ENCODE measurements at regions not wholly inside any gene's neighbourhood (a gene's known extent, or its start where the extent isn't known, plus 50 kb on each side); places are given as distances from the start of the nearest gene placed in this dataset.

DNA sequence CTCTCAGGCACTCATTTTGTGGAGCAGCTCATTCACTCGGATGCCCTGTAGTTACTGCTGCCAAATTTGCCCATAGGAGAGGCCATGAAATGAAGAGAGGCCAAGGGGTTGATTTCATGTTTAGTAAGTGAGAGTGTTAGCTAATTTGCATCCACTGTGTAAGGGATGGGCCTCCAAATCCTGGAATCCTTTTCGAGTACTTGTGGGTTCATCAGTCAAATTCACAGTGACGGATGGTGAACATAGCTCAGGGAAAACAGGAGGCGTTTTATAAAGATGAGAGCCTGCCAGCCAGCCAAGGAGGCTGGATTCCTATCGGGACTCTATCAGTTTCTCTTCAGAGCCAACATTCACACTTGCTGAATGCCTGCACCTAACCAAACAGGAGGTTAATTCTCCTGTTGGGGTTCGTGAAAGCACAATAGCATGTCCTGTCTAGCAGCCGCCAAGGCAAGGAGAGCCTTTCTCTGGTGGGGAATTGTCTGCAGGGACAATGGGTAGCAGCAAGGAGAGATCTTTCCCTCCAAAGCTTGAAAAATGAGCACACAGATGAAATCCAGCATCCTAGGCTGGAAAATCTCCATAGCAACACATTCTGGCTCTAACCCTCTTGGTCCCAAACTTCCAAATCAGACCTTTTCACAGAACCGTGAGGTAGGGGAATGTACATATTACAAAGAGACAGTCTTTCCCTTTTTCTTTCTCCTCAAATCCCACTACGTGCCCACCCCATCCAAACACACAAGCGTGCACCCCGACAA is 231.4 kb upstream of the ECI2 start:
- no peak for TF ChIP-seq EZH2phosphoT487 (IDR thresholded peaks at IDR 0.05; ENCODE audit: low read depth)
- TF ChIP-seq, protein P1, sequence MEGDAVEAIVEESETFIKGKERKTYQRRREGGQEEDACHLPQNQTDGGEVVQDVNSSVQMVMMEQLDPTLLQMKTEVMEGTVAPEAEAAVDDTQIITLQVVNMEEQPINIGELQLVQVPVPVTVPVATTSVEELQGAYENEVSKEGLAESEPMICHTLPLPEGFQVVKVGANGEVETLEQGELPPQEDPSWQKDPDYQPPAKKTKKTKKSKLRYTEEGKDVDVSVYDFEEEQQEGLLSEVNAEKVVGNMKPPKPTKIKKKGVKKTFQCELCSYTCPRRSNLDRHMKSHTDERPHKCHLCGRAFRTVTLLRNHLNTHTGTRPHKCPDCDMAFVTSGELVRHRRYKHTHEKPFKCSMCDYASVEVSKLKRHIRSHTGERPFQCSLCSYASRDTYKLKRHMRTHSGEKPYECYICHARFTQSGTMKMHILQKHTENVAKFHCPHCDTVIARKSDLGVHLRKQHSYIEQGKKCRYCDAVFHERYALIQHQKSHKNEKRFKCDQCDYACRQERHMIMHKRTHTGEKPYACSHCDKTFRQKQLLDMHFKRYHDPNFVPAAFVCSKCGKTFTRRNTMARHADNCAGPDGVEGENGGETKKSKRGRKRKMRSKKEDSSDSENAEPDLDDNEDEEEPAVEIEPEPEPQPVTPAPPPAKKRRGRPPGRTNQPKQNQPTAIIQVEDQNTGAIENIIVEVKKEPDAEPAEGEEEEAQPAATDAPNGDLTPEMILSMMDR (IDR thresholded peaks at IDR 0.05; ENCODE audit: low read depth, low read length): no peak
- Histone ChIP-seq H2AFZ (ENCODE audit: low read depth, low read length) (no peak overlapping the region), H3K36me3 (replicated peaks; ENCODE audit: low read depth, low read length) (no peaks in the 10 kb centered on the region), H3K4me1 (ENCODE audit: low read length) (peaks cover 14% of the 10 kb centered on the region), H3K9ac (ENCODE audit: low read length) (no peak overlapping the region), H3K9me3 (ENCODE audit: insufficient read depth, low read length) (no peaks in the 10 kb centered on the region), H3K27ac (ENCODE audit: low read length) (no peak overlapping the region), H3K4me2 (ENCODE audit: low read length) (no peak overlapping the region), H3K4me3 (ENCODE audit: low read length) (no peak overlapping the region), H4K20me1 (ENCODE audit: insufficient read depth, low read length) (no peaks in the 10 kb centered on the region), H3K79me2 (ENCODE audit: low read length) (no peaks in the 10 kb centered on the region), H3K27me3 (ENCODE audit: low read depth, low read length) (no peaks in the 10 kb centered on the region)

DNA sequence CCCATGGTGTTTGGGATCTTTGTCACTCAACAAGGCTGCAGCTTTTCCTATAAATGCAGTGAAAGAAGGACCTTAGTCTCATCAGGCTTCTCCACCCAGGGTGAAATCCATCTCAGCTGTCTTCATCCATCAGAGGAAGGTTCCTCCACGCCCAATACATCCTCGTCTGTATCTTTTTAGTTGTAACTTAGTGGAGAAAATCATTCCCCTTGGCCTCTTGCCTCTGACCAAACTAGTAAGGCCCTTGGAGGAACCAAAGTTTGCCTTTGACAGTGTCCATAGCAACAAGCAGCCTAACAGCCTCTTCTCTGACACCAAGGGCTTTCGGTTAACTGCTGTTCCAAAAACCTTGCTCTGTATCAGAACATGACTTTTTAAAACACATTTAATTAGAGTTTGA is 230.3 kb upstream of the ECI2 start:
- Histone ChIP-seq H3K9ac (ENCODE audit: low read length) (no peak overlapping the region), H3K4me1 (ENCODE audit: low read length) (peaks cover 14% of the 10 kb centered on the region), H2AFZ (ENCODE audit: low read depth, low read length) (no peak overlapping the region), H3K9me3 (ENCODE audit: insufficient read depth, low read length) (no peaks in the 10 kb centered on the region), H3K27ac (ENCODE audit: low read length) (no peak overlapping the region), H3K27me3 (ENCODE audit: low read depth, low read length) (no peaks in the 10 kb centered on the region), H3K36me3 (replicated peaks; ENCODE audit: low read depth, low read length) (no peaks in the 10 kb centered on the region), H3K4me2 (ENCODE audit: low read length) (no peak overlapping the region), H3K4me3 (ENCODE audit: low read length) (no peak overlapping the region), H4K20me1 (ENCODE audit: insufficient read depth, low read length) (no peaks in the 10 kb centered on the region), H3K79me2 (ENCODE audit: low read length) (no peaks in the 10 kb centered on the region)
- TF ChIP-seq EZH2phosphoT487 (IDR thresholded peaks at IDR 0.05; ENCODE audit: low read depth): no peak
- TF ChIP-seq, protein P1 (IDR thresholded peaks at IDR 0.05; ENCODE audit: low read depth, low read length): no peak

GRCh38 chr6:4364711-4365110 is 229.3 kb upstream of the ECI2 start:
- Histone ChIP-seq H4K20me1 (ENCODE audit: insufficient read depth, low read length) (no peaks in the 10 kb centered on the region), H3K4me3 (ENCODE audit: low read length) (no peak overlapping the region), H3K4me2 (ENCODE audit: low read length) (peak overlapping the region; percentile 20), H3K79me2 (ENCODE audit: low read length) (no peaks in the 10 kb centered on the region), H3K27ac (ENCODE audit: low read length) (no peak overlapping the region), H3K36me3 (replicated peaks; ENCODE audit: low read depth, low read length) (no peaks in the 10 kb centered on the region), H2AFZ (ENCODE audit: low read depth, low read length) (no peak overlapping the region), H3K9me3 (ENCODE audit: insufficient read depth, low read length) (no peaks in the 10 kb centered on the region), H3K9ac (ENCODE audit: low read length) (no peak overlapping the region), H3K27me3 (ENCODE audit: low read depth, low read length) (no peaks in the 10 kb centered on the region), H3K4me1 (ENCODE audit: low read length) (peaks cover 19% of the 10 kb centered on the region)
- TF ChIP-seq, protein P1 (IDR thresholded peaks at IDR 0.05; ENCODE audit: low read depth, low read length): no peak
- no peak for TF ChIP-seq EZH2phosphoT487 (IDR thresholded peaks at IDR 0.05; ENCODE audit: low read depth)

DNA sequence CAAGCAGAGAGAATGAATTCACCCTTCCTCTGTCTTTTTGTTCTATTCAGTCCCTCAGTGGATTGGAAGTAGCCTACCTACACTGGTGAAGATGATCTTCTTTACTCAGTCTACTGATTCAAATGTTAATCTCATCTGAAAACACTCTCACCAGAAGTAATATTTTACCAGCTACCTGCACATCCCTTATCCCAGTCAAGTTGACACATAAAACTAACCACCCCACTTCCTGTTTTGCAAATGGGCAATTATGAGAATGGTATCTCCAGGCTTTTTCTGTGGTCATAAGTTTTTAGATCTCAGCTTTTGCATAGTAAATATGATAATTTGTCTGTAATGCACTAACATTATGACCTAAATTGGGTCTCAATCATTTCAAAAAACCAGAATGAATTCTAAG is 228.8 kb upstream of the ECI2 start:
- no peak for TF ChIP-seq EZH2phosphoT487 (IDR thresholded peaks at IDR 0.05; ENCODE audit: low read depth)
- TF ChIP-seq, protein P1 (IDR thresholded peaks at IDR 0.05; ENCODE audit: low read depth, low read length): no peak
- Histone ChIP-seq H3K9me3 (ENCODE audit: insufficient read depth, low read length) (no peaks in the 10 kb centered on the region), H3K36me3 (replicated peaks; ENCODE audit: low read depth, low read length) (no peaks in the 10 kb centered on the region), H3K4me3 (ENCODE audit: low read length) (no peak overlapping the region), H4K20me1 (ENCODE audit: insufficient read depth, low read length) (no peaks in the 10 kb centered on the region), H3K4me2 (ENCODE audit: low read length) (peak overlapping the region; percentile 20), H2AFZ (ENCODE audit: low read depth, low read length) (no peak overlapping the region), H3K79me2 (ENCODE audit: low read length) (no peaks in the 10 kb centered on the region), H3K4me1 (ENCODE audit: low read length) (peaks cover 19% of the 10 kb centered on the region), H3K9ac (ENCODE audit: low read length) (no peak overlapping the region), H3K27me3 (ENCODE audit: low read depth, low read length) (no peaks in the 10 kb centered on the region), H3K27ac (ENCODE audit: low read length) (no peak overlapping the region)
